Pulmonary artery endothelial cell (primary cell): ENCODE measurements at regions not wholly inside any gene's neighbourhood (a gene's known extent, or its start where the extent isn't known, plus 50 kb on each side); places are given as distances from the start of the nearest gene placed in this dataset.
"Not testable (repeated sequence)": the region's sequence is repeated elsewhere in the genome, so short reads cannot be mapped to it uniquely, and the experiment has no call there.

Source experiments
- DNase-seq: peaks from one replicate; pipeline ENCODE4 v3.0.0-alpha.2; 2011; ENCODE audit warnings: low read depth, low spot score

DNA sequence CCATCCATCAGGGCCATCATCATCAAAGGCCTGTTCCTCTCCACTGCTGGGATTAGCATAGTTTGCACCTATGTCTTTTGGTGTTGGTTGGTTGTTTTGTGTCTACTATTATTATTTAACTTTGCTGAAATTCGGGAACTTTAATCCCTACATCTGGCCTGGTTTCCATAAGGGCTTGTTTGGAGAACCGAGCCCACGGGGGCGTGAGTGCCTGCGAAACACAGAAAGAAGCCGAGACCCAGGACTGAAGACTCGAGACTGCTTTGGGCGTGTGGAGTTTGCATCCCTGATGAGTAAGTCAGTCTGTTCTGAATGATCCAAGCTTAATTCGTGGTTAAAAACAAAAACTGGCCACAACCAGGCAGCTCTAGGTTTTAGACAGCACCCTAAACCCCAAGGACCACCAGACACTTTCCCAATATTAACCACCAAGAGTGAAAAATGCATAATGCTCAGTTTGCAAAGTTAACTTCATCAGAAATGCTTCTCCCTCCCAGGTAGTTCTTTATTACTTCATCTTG is 195.6 kb downstream of the BCL2L11 start:
- DNase-seq, result not testable (repeated sequence)

DNA sequence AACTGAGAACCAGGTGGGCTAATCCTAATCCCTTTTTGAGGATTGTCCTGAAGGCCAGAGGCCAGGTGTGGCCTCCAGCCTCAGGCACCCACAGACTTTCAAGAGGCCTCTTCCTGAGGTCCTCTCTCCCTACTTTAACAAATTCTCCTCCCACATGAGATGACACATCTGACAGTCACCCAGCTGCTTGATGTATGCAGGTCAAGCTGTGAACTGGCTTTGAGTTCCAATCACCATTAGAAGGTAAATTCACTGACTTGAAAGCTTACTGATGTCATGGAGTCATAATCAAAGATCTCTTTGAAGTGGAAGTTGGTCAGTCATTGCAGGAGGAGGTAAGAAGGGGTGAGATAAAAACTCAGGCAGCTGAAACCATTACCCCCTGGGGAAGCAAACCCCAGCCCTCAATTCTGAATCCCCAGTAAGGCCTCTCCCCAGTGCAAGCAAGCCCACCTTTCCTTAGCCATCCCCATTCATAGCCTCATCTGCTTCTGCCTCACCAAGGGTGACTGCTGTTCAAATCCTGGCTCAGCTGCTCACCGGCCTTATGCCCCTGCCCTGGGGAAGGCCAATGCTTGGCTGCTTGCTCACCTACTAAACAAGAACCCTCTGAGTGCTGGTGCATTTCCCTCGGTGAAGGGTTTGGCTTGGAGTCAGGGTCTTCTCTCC is 196.3 kb downstream of the BCL2L11 start:
- not testable (repeated sequence) for DNase-seq

DNA sequence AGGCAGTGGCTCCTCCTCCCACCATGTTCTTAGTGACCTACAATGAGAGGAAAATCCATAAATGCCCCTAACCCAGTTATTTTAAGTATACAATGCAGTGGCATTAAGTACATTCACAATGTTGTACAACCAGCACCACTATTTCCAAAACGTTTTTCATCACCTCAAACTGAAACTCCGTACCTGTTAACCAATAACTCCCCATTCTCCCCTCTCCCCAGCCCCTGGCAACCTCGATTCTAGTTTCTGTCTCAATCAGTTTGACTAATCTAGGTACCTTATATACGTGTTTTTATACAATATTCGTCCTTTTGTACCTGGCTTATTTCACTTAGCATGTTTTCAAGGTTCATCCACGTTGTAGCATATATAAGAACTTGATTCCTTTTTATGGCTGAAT is 198.8 kb downstream of the BCL2L11 start:
- not testable (repeated sequence) for DNase-seq

DNA sequence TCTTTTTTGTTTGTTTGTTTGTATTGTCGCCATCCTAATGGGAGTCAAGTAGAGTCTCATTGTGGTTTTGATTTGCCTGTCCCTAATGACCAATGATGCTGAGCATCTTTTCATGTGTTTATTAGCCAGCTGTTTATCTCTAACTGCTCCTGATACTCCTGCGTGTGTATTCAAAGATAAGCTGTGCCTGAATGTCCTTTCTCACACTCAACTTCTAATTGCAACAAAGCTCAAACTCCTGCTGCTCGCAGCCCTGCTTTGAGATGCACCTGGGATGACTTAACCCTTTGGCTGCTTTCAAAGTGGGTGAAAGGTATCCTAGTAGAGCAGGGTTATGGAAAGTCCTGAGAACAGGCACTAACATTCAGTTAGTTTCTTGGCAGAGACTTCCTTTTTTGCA is 199.6 kb downstream of the BCL2L11 start:
- DNase-seq, result not testable (repeated sequence)

DNA sequence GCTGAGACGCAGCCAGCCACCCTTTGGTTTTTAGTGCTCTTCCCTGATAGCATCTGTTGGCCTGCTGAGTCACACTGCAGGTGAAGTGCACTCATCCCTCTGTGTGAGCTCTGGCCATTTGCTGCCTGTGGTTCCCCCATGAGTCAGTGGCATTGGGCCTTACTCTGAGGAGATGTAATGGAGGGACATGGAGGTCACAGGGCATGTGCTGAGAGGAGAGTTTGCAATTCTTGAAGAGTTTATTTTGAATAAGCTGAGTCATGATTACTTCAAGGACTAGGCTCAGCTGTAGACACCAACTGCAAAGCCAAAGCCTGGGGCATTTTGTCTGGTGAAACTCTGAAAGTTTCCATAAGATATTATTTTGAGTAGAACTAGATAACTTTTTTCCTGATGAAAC is 200.3 kb downstream of the BCL2L11 start:
- not testable (repeated sequence) for DNase-seq

DNA sequence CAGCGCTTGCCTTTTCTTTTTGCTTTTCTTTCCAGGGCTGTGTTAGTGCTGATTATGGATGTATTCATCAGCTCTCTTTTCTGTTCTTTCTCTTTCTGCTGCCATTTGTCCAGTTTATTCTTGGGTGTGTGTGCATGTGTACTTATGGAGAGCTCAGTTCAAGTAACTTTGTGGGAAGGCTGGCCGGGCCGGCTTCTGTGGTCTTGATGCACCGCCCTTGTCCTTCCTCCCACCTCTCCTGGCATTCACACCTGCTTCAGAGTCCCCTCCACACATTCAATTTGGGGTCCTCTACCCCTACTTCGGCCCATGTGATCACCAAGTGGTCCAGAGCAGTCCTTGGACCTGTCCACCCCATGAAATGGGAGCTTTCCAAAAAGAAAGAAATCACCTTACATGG is 202.7 kb downstream of the BCL2L11 start:
- DNase-seq, result not testable (repeated sequence)

DNA sequence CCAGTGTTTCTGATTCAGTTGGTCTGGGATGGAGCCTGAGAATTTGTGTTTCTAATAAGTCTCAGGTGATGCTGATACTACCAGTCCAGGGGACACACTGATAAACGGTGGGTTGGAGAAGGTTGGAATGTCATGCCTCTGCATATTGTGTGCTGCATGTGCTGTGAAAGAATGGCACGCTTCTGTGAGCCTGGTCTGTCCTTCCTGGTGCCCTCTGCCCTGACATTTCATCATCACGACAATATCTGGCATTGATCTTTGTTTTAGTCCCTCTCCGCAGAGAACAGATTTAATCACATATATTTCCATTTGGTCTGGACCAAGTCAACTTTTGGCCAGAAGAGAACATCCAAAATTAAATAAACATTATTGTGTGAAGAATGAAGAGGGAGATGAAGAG is 207.0 kb downstream of the BCL2L11 start:
- DNase-seq, result not testable (repeated sequence)

DNA sequence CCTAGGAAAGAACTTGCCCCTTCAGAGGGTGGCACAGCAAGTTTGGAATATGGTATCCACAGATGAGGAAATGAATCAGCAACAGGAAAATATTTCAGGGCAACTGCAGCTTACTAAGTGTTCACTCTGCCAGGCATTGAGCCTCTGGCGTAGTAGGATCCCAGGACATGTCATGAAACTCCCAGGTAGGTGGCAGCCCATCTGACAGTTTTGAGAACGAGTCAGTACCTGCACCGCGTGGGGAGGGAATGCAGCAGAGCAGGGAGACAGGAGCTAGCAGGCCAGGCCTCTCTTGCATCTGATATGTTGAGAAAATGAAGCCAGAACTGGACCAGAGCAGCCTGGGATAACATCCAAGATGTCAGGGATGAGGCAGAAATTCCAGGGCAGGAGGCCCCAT is 208.6 kb downstream of the BCL2L11 start:
- DNase-seq, result not testable (repeated sequence)

DNA sequence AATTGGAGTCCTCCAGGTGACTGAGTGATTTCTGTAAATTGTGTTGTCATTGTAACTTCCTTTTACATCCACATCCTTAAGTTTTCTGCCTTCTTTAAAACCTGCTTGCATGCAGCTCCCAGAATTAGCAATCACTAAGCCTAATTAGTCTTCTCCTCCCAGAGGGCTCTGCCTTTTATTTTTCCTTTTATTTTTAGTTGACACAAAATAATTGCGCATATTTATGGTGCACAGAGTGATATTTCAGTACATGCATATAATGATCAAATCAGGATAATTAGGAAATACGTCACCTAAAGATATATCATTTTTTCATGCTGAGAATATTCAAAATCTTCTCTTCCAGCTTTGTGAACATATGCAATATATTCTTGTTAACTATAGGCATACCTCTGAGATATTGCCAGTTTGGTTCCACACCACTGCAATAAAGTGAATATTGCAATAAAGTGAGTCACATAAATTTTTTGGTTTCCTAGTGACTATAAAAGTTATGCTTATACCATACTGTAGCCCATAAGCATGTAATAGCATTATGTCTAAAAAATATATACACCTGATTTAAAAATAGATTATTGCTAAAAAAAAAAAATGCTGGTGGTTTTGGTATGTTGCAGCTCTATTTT is 210.5 kb downstream of the BCL2L11 start:
- not testable (repeated sequence) for DNase-seq

DNA sequence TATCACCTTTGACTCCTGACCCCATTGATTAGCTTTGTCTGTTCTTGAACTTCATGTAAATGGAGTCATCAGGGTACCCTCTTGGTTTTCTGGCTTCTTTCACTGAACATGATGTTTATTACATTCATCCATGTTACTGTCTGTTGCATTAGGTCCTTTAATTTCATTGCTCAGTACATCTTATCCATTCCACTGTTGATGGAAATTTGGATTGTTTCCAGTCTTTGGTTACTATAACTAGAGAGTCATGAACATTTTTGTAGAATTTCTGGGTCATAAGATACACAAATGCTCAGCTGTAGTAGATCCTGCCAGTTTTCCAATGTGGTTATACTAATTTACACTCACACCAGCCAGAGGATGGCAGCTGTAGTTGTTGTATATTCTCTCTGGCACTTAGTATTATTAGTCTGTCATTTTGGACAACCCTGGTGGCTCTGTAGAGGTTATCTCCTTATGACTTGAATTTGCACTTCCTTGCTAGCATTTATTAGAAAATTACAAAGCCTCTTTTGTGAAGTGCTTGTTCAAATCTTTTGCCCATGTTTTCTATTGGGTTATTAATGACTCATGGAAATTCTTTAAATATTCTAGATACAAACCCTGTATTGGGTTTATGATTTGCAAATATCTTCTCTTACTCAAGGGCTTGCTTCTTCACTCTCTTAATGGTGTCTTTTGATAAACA is 214.7 kb downstream of the BCL2L11 start:
- not testable (repeated sequence) for DNase-seq

DNA sequence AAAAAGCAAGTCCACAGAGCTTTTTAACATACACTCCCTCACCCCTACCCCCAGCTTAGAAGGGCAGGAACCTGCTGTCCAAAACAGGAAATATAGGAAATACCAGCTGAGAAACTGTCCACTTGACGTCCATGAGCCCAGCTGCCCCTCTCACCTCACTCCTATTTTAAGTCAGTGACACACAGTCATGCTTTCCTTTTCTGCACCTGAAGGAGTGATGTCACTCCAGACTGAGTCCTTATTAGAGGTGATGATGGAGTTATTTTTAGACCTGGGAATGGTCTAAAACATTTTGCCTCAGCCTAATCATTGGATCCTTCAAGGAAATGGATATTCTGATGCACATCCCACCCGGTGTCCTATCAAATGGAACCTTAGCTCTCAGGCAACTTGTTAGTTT is 217.8 kb downstream of the BCL2L11 start:
- DNase-seq, result not testable (repeated sequence)

DNA sequence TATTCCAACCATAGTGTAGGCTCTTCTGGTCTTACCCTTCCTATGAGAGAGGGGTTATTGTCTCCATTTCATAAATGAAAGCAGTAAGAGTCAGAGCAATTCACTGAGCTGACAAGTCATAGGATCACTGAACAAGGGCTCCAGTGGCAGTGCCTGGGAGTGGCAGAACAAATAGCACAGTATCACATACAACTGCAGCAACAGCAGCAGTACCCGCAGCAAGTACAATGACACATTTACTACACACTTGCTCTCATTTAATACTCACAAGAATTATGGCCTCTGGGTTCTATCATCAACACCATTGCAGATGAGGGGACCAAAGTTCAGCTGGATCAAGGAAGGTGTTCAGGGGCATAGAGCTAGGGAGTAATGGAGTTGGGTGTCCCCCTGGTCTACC is 218.8 kb downstream of the BCL2L11 start:
- not testable (repeated sequence) for DNase-seq

DNA sequence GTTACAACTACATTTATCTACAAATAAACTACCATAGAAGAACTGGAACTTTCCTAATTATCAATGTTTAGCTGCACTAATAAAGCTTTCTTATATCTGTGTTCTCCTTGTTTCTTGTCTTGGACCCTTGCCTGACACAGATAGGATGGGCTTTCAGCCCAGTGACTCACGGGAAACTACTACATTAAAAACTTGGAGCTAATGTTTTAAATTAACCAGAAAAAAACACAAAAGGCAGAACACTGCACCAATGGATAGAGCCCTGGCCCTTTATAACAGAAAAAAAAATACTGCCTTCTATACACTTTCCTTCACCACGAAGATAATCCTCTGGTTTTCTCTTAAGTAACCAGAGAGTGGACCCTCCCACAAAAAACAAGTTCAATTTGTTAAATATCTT is 223.9 kb downstream of the BCL2L11 start:
- DNase-seq, result not testable (repeated sequence)

DNA sequence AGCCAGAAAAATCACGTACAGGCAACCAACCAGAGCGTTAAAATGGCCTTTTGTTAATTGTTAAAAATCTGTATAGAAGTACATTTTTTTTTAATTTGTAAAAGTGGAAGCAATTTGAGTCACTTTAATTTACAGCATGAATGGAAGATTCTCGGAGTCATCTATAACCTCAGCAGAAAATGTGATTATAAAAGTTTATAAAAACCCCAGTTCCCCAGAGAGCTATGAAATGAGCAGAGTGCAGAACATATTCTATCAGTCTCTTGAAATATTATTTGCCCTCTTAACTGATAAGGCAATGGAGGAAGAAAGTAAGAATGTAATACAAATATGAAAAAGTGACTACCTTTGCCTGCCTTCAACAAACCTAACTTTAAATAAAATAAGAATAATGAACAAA is 224.7 kb downstream of the BCL2L11 start:
- not testable (repeated sequence) for DNase-seq

DNA sequence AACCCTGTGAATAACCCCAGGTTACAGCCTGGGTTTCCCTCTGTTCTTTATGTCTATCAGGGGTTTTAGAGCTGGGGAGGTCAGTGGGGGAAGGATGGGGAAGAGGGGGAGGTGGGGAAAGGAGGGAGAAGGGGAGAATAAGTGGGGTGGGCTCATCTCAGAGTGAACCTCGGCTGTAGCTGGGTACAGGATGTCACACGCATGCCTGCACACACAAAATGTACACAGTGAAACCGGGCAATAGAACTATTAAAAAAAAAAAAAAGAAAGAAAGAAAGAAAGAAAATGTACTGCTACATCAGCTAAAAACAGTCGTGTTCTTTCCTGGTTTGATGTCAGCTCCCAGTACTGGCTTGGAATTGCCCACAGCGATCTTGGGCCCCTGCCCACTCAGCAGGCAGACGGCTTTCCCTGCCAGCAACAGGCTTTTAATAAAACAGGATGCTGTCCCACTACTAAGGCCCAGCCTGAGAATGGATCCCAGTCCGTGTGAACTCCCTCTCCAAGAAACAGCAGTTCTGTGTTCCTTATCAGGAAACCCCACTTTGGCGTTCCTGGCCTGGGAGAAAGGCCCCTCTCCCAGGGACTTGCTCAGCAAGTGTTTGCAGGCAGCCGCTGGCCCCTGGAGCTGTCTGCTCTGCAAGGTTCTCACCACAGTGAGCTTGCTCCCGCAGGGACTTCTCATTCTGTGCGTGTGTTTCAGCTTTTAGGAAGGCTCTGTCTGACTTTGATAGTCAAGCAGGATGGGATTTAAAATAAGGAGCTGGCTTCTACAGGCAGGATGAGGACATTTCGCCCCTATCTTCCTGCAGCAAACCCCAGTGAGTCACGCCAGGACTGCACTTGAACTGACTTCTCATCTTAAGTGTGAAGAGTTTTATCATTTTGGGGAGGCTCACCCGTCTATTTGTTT is 225.6 kb downstream of the BCL2L11 start:
- peak; percentile 3 for DNase-seq

DNA sequence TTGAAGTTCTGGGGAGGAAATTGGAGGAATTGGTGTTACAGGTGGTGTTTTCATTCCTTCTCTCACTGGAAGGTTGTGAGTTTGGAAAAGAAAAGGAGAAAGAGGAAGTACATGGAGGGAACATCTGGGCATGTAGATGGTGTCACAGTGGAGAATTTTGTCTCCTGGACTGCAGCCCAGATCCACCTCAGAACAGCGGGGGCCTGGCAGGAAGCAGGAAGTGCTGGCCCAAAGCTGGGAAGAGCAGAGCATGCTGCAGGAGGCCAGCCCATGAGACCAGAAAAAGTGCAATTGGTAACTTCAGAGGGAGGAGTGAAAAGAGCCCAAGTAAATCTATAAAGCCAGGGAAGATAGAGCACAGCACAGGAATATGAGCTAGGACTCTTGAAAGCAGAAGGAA is 227.0 kb downstream of the BCL2L11 start:
- not testable (repeated sequence) for DNase-seq

DNA sequence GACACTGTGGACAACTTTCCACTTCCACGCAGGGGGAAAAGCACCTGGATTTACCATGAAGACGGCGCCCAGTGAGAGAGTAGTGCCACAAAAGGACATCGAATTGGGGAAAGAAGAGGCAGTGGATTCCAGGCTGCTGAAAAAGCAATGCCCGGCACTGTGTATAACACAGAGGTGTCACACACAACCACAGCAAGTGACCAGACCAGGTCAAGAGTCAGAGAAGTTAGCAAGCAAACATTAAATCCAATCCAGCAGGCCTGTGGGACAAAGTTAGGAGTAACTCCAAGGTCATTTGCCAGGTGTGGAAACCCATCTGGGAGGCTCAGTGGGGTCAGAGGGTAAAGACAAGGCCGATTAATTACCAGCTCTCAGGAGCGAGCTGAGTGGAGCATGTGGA is 227.6 kb downstream of the BCL2L11 start:
- not testable (repeated sequence) for DNase-seq

DNA sequence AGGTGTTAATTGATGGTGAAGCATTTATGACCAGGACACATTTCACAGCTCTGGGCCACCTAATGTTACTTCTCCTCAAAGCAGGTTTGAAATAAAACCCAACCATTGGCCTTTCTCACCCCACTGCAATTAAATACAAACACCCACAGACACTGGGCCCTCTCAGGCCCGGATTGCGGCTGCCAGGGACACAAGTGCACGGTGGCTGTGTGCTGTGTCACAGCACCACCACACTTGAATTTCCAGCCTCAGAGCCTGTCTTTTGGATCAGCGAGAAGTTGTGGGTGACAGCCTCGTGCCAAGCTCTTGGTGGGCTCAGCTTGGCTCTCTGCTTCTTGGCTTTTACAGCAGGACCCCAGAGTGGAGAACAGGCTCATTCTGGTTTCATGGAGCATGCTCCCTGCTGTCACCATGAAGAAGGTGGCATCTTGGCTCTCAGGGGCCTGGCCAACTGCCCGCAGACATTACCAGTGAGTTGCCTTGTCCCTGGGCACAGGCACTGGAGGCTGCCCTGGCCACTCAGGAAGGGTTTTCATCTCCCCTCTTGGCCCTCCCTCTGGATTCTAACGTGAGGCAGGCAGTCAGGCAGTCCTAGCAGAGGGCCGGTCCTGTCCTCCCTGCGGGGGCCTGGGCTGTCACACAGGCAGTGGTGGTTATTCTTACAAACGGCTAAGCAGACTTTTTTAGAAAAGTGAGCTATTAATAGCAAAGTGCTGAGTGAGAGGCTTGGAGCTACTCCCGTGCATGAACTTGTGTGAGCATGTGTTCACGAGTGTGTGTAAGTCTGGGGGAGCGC is 234.5 kb downstream of the BCL2L11 start:
- not testable (repeated sequence) for DNase-seq

DNA sequence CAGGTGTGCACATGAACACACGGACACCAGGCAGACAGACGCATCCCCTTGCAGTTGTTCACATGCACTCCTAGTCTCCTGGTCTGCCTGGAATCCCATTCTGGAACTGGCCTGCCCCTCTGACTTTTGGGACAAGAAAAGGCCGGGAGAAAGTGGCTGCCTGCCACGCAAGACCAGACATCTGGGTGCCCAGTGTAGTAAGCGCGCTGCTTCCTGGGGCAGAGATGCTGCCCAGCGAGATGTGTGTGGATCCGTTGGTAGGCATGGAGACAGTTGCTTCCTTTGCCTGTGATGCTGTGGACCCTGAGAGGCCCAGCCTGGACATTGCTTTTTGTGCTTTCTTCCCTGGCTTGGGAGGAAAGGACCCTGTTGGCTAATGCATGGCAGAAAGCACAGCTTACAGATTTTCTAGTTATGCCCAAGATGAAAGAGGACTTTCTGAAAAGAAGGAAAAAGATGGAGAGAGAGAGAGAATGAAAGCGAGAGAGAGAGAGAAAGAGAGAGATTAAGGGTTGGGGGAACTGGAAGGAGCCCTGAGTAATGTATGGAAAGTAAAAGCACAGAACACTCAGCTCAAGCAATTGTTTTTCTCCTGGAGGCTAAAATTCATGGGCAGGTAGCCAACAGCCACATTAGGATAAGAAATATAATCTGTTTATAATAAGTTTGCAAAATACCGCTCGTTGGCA is 235.3 kb downstream of the BCL2L11 start:
- not testable (repeated sequence) for DNase-seq

DNA sequence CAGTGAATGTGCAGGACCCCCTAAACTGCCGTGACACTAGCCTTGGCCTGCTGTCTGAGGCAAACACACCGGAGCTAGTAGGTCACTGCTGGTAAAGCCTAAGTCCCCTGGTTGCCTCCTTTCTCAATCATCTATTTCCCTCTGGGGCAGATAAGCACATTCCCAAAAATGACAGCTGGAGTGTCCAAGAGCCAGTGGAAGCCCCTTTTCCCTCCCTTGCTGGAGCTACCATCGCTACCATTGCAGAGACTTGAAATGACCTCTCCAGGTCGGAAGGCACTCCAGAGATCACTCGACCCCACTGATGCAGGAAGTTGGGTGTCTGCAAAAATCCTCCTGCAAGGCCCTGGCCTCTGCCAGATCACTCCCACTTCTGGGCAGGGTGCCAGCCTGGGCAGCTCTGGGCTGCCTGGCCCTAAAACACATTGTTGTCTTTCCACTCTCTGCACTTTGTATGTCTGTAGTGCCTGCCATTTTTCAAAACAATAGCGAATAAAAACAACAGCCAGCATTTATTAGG is 235.9 kb downstream of the BCL2L11 start:
- not testable (repeated sequence) for DNase-seq
